ENCODE measurements at regions not wholly inside any gene's neighbourhood (a gene's known extent, or its start where the extent isn't known, plus 50 kb on each side); places are given as distances from the start of the nearest gene placed in this dataset.

DNA sequence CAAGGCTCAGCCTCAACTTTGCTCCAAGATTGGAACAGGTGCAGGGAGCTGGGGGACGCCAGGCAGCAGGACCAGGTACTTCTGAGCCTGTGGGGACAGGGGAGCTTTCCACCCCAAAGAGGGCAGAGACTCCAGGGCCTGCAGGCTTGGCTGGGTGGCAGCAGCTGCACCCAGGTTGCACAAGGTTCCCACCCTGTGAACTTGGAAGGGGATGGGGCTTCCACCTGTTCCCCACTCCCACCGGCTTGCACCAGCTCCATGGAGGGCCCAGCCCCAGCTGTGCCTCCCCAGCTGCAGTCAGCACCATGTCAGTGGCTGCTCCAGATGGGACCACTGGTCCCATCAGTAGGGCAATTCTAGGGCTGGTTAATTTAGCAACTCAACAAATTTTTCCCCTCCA lies 114.0 kb upstream of the CDKN3 start:
- no peak for TF ChIP-seq POLR2AphosphoS5 (IDR thresholded peaks at IDR 0.05; ENCODE audit: borderline replicate concordance, low read depth, low read length)
- TF ChIP-seq EZH2 (IDR thresholded peaks at IDR 0.05), result no peak
- no peak for TF ChIP-seq FOXP2 (optimal IDR thresholded peaks at IDR 0.05; ENCODE audit: control extremely low read depth, extremely low read length, insufficient read depth)
